ENCODE measurements at regions not wholly inside any gene's neighbourhood (a gene's known extent, or its start where the extent isn't known, plus 50 kb on each side); places are given as distances from the start of the nearest gene placed in this dataset.

DNA sequence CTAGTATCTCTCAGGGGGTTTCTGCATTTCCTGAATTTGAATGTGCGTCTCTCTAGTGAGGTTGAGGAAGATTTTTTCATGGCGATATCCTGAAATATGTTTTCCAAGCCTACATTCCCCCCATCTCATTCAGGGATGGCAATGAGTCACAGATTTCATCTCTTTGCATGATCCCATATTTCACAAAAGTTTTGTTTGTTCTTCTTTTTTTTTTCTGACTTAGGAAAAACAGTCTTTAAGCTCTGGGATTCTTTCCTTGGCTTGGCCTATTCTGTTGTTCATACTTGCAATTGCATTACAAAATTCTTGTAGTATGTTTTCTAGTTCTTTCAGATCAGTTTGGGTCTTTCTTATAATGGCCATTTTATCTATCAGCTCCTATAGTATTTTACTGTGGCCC, 136.5 kb downstream of the DSEL start:
- no peak for DNase-seq

DNA sequence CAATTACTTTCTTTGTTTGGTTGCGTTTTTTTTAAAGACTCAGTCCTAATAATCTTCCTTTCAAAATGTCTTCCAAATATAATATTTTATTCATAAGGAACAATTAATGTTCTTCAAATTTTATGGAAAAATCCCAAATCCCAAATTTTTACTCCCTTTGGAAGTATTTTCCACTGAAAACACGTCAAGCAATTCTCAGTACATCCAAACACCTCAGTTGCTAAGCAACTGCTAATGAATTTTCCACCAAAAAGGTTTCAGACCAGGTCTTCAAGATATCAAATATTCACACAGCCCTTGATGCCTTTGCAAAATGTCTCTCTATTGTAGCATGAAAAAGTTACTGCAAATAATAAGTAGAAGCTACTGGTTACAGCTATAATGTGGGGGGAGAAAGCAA, 140.1 kb downstream of the DSEL start:
- no peak for DNase-seq

DNA sequence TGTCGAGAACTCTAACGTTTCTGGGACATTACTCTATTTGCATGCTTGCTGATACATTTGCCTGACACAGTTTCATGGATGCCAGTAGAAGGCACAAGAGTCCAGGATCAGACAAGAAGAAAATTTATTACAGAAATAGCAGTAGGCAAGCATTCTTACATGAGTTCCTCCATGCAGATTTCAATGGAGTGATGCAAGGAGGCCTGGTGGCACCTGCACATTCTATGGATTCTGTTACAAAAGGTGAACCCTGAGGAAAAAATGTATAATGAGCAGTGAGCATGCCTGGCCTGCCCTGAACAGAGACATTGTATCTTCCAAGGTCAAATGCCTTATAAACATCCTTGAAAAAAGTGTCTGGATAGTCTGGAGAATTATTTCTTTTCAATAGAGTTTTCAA, 142.9 kb downstream of the DSEL start:
- DNase-seq: no peak

DNA sequence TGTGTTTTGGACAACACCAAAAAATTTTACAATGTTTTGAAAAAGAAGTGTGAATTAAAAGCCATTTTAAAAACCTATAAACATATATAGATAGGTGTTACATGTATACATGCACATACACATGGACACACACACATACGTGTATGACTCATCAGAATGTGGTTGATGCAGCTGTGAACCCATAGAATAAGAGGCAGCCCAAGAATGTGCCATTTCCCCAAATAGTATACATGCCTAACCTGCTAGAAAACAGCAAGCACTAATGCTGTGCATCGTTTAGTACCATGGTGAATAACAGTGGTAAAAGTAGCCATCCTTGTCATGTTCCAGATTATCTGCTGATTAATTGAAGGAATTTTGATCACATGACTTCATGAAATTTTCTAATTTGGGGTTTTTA, 149.0 kb downstream of the DSEL start:
- DNase-seq: no peak

DNA sequence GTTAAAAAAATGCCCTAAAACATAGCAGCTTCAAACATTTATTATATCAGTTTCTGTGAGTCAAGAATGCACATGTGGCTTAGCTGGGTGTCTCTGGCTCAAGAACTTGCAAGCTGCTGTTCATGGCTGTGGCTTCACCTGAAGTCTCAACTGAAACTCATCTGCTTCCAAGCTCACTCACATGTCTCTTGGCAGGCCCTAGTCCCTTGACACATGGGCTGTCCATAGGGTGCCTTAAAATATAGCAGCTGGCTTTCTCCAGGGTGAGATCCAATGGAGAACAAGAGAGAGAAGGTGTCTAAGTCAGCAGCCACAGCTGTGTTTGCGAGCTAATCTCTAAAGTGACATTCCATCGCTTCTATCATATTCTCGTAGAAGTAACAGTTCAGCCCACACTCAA, 152.8 kb downstream of the DSEL start:
- DNase-seq: no peak

DNA sequence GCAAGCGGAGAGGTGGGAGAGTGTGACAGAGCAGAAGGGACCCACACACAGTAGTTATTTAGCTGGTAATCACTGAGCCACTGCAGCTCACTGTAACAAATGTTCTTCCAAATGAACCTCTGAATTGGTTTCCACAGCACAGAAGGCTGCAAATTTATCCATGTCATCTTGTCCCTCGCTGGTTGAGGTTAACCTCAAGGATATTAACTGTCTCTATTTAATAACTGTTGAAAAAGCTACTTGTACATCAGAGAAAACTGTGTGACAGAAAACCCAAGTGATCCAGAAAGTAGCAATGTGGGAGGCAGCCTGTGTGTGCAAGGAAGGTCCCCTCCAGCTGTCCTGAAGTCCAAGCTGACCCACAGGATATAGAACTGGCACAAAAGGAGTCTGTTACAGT, 153.6 kb downstream of the DSEL start:
- DNase-seq: no peak

DNA sequence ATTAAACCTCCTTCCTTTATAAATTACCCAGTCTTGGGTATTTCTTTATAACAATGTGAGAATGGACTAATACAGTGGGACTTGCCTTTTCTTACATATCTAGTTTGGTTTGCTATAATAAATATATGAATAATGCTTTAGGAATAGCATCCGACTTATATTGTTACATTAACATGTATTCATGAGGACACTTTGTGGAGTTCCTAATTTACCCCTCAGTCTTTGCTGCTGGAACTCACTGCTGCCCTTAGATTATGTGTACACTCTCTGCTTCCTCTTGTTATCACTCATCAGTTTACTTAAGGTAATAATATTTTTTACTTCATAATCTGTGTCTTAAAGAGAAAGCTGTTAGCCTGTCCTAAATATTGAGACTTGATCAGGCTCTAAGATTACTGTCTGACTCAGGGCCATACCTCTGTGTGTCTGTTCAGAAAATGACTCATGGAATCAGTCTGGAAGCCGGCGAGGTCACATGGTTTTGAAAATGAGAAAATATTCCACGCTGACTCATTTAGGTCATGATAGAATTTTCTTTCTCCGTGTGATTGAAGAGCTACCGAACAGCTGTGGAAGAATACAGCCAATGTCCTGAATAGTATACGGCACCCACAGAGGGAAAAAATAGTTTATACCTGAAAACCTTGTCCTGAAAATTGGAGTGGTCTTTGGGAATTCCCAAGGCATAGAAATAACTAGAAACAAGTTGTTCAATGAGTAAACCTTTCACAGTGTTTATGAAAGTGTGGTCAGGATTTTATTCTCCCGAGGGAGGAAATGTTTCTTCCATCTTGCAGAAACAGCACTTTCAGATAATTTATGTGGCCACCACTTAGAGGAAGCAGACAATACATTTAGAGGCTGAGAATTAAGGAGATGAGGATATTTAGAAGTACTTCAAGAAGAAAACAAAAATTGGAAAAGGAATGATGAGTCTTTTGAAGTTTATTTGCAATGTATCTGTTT, 156.4 kb downstream of the DSEL start:
- no peak for DNase-seq

DNA sequence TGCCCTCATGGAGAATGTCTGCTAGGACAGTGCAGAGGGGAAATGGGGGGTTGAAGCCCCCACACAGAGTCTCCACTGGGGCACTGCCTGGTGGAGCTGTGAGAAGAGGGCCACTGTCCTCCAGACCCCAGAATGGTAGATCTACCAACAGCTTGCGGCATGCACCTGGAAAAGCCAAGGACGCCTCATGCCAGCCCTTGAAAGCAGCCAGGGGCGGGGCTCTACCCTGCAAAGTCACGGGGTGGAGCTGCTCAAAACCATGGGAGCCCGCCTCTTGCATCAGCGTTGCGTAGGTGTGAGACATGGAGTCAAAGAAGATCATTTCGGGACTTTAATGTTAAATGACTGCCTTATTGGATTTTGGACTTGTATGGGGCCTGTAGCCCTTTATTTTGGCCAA, 157.6 kb downstream of the DSEL start:
- no peak for DNase-seq

- DNase-seq: no peak
These were observed 161.8 kb downstream of the DSEL start for GRCh38 chr18:67354692-67355091.

DNA sequence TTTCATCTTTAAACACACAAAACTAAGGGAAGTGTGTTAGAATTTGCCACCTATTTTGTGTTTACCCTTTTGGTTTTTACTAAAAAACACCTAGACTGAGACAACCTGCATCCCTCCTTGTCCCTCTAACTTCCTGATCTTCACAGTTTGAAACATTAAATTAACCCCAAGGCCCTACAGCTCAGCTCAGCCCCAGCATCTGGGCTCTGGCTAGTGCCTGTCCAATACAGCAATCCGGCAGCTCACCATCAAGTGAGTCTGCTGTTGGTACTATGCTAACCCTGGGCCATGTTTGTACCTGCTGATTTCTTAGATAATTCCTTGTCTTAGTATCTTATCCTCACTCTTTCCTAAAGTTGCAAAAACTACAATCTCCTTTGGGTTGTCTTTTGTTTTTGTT, 162.4 kb downstream of the DSEL start:
- no peak for DNase-seq

- no peak for DNase-seq
These were observed 169.1 kb downstream of the DSEL start for GRCh38 chr18:67347438-67347837.

- no peak for DNase-seq
These were observed 174.4 kb downstream of the DSEL start for GRCh38 chr18:67342159-67342558.

- DNase-seq: no peak
These were observed 178.8 kb downstream of the DSEL start for GRCh38 chr18:67337696-67338095.

DNA sequence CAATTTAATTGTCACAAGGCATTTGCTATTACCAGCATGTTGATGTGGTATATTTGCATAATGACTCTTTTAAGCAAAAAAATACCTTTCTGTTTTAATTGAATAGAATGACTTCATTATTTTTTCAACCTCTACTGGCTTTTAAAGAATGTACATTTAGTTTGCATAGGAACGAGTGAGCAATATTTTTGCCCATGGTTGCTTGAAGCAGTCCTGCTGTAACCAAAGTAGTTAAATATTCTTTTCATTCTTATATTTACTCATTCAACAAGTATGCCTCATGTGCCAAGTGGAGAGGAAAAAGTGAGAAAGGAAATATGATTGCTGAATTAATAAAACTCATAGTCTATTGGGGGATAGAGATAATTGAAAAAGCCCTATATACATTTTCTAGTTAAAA, 184.7 kb downstream of the DSEL start:
- DNase-seq: no peak

DNA sequence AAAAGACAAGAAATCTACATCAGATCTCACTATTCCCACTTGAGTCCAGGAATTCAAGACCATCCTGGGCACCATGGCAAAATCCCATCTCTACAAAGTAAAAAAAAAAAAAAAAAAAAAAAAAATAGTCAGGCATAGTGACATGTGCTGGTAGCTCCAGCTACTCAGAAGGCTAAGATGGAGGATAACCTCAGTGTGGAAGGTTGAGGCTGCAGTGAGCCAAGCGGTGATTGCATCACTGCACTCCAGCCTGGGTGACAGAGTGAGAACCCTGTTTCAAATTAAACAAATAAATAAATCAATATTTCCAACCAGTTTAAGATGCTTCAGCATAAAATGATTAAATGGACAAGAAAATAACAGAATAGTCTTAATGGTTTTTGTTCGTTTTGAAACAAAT, 197.4 kb downstream of the DSEL start:
- DNase-seq: no peak

- DNase-seq: no peak
These were observed 197.9 kb downstream of the DSEL start for GRCh38 chr18:67318651-67319050.

GRCh38 chr18:67310826-67311225, 205.7 kb downstream of the DSEL start:
- DNase-seq: no peak

- DNase-seq: no peak
These were observed 207.7 kb downstream of the DSEL start for GRCh38 chr18:67308819-67309218.

GRCh38 chr18:67305466-67305865, 211.1 kb downstream of the DSEL start:
- no peak for DNase-seq

GRCh38 chr18:67302043-67302442, 214.5 kb downstream of the DSEL start:
- no peak for DNase-seq

- DNase-seq: no peak
These were observed 214.9 kb downstream of the DSEL start for GRCh38 chr18:67301592-67301991.

GRCh38 chr18:67300498-67300897, 216.0 kb downstream of the DSEL start:
- DNase-seq: no peak

GRCh38 chr18:67292814-67293213, 223.7 kb downstream of the DSEL start:
- DNase-seq: no peak

DNA sequence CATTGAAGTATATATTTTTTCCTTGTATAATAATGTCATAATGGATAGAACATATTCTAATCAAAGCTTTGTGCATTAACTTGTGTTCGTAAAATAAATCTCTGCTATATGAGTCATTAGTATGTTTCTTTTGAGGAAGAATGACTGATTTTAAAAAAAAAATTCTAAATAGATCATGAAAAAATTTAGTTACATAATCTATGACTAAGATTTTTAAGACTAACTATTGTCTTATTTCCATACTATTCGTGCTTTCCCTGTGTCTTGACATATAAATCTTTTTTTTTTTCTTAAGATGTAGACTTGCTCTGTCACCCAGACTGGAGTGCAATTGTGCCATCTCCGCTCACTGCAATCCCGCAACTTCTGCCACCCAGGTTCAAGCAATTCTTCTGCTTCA, 226.1 kb downstream of the DSEL start:
- DNase-seq: no peak

- DNase-seq: no peak
These were observed 230.9 kb downstream of the DSEL start for GRCh38 chr18:67285583-67285982.

All from NCI-H2171 treated with DMSO at 0.1 percent for 48 hours (cell line).